GM19238 (cell line): ENCODE measurements at regions not wholly inside any gene's neighbourhood (a gene's known extent, or its start where the extent isn't known, plus 50 kb on each side); places are given as distances from the start of the nearest gene placed in this dataset.
"Not testable (repeated sequence)": the region's sequence is repeated elsewhere in the genome, so short reads cannot be mapped to it uniquely, and the experiment has no call there.

Experiments
- DNase-seq: peaks from one replicate; pipeline ENCODE4 v3.0.0; 2011; ENCODE audit warnings: low spot score; ENCODE audit not compliant: insufficient read length

GRCh38 chr9:81370096-81370495 lies 319.3 kb downstream of the TLE1 start:
- DNase-seq = no peak

DNA sequence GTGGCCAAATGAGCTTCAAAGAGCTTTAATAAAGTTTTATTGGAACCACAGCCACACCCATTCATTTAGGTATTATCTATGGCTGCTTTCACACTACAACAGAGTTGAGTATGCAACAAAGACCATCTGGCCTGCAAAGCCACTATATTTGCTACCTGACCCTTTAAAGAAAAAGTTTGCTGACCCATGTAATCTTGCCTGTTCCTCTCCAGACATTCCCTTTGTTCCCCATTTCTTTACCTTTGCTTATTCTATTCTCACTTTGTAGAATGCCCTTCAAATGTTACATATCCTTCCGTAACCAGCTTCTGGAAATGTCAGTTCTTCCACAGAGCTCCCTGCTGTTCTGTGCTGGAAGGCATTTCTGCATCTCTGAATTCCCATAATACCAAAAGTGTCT lies 320.2 kb downstream of the TLE1 start:
- DNase-seq = no peak

GRCh38 chr9:81363916-81364480 lies 325.3 kb downstream of the TLE1 start:
- no peak for DNase-seq

DNA sequence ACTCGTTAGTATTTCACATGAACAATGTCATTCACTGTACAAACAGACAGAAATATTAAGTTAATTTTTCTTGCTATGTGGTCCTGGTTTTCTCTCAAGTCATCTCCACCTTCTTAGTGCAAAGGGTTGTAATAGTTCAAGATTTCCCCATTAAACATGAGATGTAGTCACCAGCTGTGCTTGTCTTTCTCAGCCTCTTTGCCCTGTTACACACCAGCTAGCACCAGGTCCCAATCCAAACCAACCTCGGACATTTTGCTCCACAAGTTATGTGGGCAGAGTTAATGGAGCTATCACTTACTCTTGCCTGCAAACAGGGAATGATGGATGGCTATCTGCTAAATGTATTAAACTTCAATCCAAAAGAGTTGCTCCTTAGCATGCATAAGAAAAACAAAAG lies 328.1 kb downstream of the TLE1 start:
- DNase-seq = no peak

DNA sequence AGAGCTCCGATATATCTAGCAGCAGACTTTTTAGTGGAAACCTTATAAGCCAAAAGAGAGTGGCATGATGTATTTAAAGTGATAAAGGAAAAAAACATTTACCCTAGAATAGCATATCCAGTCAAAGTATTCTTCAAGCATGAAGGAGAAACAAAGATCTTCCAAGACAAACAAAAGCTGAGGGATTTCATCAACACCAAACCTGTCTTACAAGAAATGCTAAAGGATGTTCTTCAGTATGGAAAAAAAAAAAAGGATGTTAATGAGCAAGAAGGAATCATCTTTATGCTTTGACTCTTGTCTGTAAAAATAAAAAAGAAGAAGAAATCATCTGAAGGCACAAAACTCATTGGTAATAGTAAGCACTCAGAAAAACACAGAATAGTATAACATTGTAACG lies 338.2 kb downstream of the TLE1 start:
- DNase-seq = no peak

GRCh38 chr9:81344366-81344765 lies 345.0 kb downstream of the TLE1 start:
- no peak for DNase-seq

- DNase-seq = no peak
Observed at GRCh38 chr9:81335879-81336421, 353.4 kb downstream of the TLE1 start.

- no peak for DNase-seq
Observed at GRCh38 chr9:81321551-81321950, 367.8 kb downstream of the TLE1 start.

DNA sequence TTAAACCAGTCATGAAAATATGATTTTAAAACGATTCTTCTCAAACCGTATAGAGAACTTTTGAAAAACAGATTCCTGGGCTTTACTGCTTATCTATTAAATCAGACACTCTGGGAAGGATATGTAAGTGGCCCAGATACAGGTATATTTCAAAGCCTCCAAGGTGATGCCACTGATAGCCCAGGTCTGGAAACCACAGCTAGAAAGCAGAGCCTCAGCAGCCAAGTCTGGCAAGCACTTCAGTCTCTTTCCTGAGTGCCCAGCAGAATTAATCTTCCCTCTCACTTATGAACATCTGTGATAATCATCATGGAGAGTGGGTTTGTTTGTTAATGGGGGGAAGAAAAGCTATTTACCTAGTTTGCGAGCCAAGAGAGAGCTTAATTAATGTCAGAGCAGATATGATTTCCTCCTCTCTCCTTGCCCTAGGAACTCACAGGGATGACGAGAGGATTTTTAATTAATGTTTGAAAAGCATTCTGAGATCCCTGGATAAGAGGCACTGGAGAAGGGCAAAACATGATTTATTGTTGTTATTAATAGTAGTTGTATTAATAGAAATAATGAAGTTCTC lies 368.4 kb downstream of the TLE1 start:
- DNase-seq = no peak

GRCh38 chr9:81318571-81318970 lies 370.8 kb downstream of the TLE1 start:
- no peak for DNase-seq

DNA sequence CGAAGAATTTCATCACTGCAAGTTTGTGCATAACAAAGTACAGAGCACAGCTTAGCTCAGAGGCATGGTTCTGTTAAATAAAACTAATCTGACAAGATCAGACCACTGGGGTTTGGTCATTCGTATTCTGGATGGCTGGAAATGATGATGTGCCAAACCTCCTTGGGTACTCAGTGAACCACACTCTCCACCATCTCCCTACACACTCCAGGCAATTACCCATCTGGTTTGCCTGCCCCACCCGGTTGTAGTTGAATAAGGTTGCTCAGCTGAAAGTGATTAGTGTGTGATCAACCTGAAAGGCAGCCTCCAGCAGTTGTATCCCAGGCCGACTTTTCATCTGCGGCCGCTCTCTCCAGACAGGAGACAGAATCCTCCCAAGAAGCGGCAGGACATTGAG lies 371.4 kb downstream of the TLE1 start:
- no peak for DNase-seq

GRCh38 chr9:81317223-81317622 lies 372.1 kb downstream of the TLE1 start:
- DNase-seq = no peak

- no peak for DNase-seq
Observed at GRCh38 chr9:81314490-81314889, 374.9 kb downstream of the TLE1 start.

GRCh38 chr9:81313877-81314276 lies 375.5 kb downstream of the TLE1 start:
- no peak for DNase-seq

DNA sequence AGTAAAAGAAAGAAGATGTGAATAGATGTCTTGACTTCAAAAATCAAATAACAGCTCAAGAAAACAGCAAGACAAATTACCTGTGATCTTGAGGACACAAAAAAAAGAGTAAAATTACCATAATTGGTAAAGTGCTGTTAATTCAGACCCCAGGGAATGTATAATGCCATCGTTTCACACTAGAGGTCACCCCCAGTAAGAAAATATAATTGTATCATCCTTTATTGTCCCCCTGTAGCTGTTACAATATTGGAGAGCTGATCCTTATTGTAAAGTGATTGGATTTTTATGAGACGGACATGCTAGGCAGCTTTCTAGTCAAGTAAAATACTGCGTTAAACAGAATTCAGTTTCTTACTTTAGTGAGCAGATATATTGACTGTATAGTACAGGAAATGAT lies 377.0 kb downstream of the TLE1 start:
- no peak for DNase-seq

DNA sequence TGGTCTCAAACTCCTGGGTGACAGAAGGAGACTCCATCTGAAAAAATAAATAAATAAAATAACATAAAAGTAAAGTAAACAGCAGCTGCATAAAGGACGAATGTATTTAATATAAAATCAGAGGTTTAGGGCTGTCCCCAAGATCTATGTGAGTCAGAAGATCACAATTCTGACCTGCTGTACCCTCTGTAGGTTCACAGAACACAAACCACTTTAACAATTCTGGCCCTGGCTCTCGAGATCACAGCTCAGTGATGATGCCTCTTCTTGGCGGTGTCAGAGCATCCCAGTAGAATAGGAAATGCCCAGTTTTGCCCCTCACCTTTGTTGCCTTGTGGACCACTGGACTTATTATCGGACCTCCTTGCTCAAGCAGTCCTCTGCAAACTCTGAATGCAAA lies 380.9 kb downstream of the TLE1 start:
- DNase-seq = no peak

DNA sequence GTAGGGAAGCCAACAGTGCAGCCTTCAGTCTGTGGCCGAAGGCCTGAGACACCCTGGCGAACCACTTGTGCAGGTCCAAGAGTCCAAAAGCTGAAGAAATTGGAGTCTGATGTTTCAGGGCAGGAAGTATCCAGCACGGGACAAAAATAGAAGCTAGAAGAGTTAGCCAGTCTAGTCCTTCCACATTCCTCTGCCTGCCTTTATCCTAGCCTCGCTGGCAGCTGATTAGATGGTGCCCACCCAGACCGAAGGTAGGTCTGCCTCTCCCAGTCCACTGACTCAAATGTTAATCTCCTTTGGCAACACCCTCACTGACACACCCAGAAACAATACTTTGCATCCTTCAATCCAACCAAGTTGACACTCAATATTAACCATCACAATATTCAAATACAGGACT lies 381.6 kb downstream of the TLE1 start:
- DNase-seq = not testable (repeated sequence)

- no peak for DNase-seq
Observed at GRCh38 chr9:81305561-81306182, 383.7 kb downstream of the TLE1 start.

GRCh38 chr9:81303658-81304057 lies 385.7 kb downstream of the TLE1 start:
- DNase-seq = no peak

- no peak for DNase-seq
Observed at GRCh38 chr9:81293651-81294050, 395.7 kb downstream of the TLE1 start.

DNA sequence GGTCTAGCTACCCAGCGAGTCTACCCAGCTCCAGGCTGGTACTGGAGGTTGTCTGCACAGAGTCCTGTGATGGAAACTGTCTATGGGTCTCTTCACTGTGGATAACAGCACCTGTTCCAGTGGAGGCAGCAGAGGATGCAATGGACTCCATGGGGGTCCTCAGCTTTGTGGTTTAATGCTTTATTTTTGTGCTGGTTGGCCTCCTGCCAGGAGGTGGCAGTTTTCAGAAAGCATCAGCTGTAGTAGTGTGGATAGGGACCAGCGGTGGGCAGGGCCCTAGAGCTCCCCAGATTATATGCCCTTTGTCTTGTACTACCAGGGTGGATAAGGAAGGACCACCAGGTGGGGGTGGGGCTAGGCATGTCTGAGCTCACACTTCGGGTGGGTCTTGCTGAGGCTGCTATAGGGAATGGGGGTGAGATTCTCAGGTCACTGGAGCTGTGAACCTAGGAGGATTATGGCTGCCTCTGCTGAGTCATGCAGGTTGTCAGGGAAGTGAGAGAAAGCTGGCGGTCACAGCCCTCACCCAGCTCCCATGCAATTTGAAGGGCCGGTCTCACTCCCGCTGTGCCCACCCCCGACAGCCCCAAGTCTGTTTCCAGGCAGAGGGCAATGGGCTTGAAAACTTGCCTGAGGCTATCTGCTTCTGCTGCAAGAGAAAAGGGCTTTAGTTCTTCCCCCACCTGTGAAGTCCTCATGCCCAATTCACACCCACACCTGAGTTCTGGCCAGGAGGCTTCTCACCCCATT lies 397.1 kb downstream of the TLE1 start:
- DNase-seq = no peak

GRCh38 chr9:81289622-81290021 lies 399.7 kb downstream of the TLE1 start:
- DNase-seq = no peak
